Spleen (tissue), 11 donors: ENCODE measurements at regions not wholly inside any gene's neighbourhood (a gene's known extent, or its start where the extent isn't known, plus 50 kb on each side); places are given as distances from the start of the nearest gene placed in this dataset.
"Not testable (repeated sequence)": the region's sequence is repeated elsewhere in the genome, so short reads cannot be mapped to it uniquely, and the experiment has no call there.

Experiments used
- DNase-seq: peaks from one replicate; pipeline ENCODE4 v3.0.0-alpha.2; 2020
- H3K27ac ChIP-seq, 8 donors: fragments of 200-600 bp; sonication (generic) in 7 of 8; 1 replicate in 4 of 8; 2 replicates in 4 of 8; pipeline versions ENCODE4 v1.5.0 to v1.8.0; 2016 to 2021; ENCODE audit warnings: inconsistent platforms in 4 of 8, mild to moderate bottlenecking in 4 of 8, moderate library complexity in 1 of 8
- H3K27me3 ChIP-seq, 7 donors: fragments of 200-600 bp; sonication (generic) in 6 of 7; replicated peaks in 1 of 7; 1 replicate in 4 of 7; 2 replicates in 3 of 7; pipeline versions ENCODE4 v1.5.0 to v1.8.0; 2016 to 2021; ENCODE audit warnings: inconsistent platforms in 3 of 7, mild to moderate bottlenecking in 1 of 7
- H3K36me3 ChIP-seq, 6 donors: fragments of 200-600 bp; sonication (generic) in 5 of 6; 1 replicate in 4 of 6; 2 replicates in 2 of 6; pipeline versions ENCODE4 v1.5.0 to v1.8.0; 2016 to 2021; ENCODE audit warnings: inconsistent platforms in 2 of 6
- H3K4me1 ChIP-seq, 6 donors: fragments of 200-600 bp; sonication (generic) in 5 of 6; 1 replicate in 3 of 6; 2 replicates in 3 of 6; pipeline versions ENCODE4 v1.5.0 to v1.8.0; 2016 to 2021; ENCODE audit warnings: inconsistent platforms in 3 of 6
- H3K4me3 ChIP-seq, 8 donors: fragments of 200-600 bp; sonication (generic) in 7 of 8; 1 replicate in 4 of 8; 2 replicates in 4 of 8; pipeline versions ENCODE4 v1.5.0 to v1.8.0; 2016 to 2021; ENCODE audit warnings: inconsistent platforms in 4 of 8, mild to moderate bottlenecking in 4 of 8, moderate library complexity in 2 of 8
- H3K9me3 ChIP-seq, 8 donors: fragments of 200-600 bp; sonication (generic) in 7 of 8; 1 replicate in 4 of 8; 2 replicates in 4 of 8; pipeline versions ENCODE4 v1.5.0 to v1.8.0; 2016 to 2021; ENCODE audit warnings: inconsistent platforms in 4 of 8
- WGBS, 5 donors: extraction: QIAGEN DNeasy Blood & Tissue Kit in 3 of 5; methylation state at CpG; one replicate each; pipeline versions ENCODE4 v1.1.5 to v1.1.7; 2013 to 2018; 5-methylcytosine and 5-hydroxymethylcytosine counted together
- intact Hi-C: fragments of 100-400 bp; cut with DNase I; formaldehyde crosslinking; loops from one replicate; pipeline ENCODE4 v1.15.0; 2023; ENCODE audit warnings: low total_unique reads
- donor health status: healthy with polysubstance abuse.
- donor health status: DM: no; HTN: no; CAD: no; lungs with moderate emphysema.
- donor health status: DM: no; HTN: no; CAD: no.
- donor health status: Bipolar disorder and iron deficiency.
- donor health status: healthy.
- donor health status: DM: no; HTN: no; CAD: no.
- donor health status: DM: yes; HTN: yes; CAD: no.

DNA sequence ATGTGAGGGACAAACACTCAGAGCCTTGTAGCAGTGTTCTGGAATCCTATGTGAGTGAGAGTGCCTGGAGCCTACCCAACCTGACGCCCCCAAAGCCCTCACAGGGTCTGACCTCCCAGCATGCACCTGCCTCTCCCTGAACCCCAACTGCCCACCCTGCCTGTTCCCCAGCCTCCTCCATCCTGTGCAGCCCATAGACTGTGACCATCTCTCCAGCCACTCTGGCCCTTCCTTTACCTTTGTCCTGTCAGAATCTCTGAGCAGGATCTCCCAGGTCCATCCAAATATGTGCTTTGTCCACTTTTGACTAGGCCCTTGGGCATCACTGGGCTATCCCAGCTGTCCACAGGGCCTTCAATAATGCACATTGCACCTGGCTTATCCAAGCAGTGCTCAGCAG lies 1159.8 kb upstream of the TPTE start:
- DNase-seq: peak; percentile 58
- H3K4me1 ChIP-seq, H3K4me3 ChIP-seq, H3K36me3 ChIP-seq, intact Hi-C loops, H3K27ac ChIP-seq, H3K27me3 ChIP-seq: not testable (repeated sequence)
- 43 to 63% methylated on average over 1 of the region's 1 CpG; no CpG with 5 or more reads in 3 of the 5 donors for WGBS, 5 donors
- H3K9me3 ChIP-seq: peaks cover 0 to 16% (median 2%) of the 10 kb centered on the region in 8 donors

DNA sequence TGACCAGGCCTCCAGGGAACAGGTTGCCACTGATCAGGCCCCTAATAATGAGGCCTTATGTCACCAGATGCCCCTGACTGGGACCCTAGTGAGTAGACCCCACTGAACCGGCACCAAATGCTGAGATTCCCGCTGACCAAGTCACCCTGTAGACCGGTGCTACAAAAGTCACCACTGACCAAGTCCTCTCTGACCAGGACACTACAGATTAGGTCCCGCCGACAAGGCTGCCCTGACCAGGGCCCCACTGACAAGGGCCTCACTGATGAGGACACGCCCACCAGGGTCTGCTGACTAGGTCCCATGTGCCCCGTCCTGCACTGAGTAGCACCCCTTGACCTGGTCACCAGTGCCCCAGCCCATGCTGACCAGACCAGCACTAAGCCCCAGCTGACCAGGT lies 1159.1 kb upstream of the TPTE start:
- H3K27me3 ChIP-seq, H3K27ac ChIP-seq, H3K4me3 ChIP-seq, H3K4me1 ChIP-seq, H3K36me3 ChIP-seq, intact Hi-C loops: not testable (repeated sequence)
- 73 to 89% (median 80%) methylated on average over 7 of the region's 7 CpGs for WGBS, 5 donors
- H3K9me3 ChIP-seq: peaks cover 0 to 16% (median 2%) of the 10 kb centered on the region in 8 donors
- DNase-seq: peak; percentile 67

DNA sequence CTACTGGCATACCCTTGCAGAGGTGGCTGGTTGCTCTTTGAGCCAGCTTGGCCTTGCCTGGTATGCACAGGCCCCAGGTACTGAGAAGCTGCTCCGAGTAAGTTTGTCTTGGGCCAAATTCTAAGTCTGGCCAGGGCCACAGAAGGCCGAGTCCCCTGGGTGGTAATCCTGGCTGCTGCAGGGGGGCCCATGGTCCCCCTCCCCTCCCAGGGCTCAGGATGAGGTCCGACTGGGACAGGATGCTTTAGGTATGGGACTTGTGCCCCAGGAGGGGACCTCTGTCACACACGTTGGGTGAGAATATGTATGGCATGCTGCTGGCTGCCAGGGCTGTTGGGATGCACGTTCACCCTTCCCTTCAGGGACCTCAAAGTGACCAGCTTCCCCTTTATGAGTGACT lies 1155.6 kb upstream of the TPTE start:
- H3K27ac ChIP-seq, H3K4me3 ChIP-seq, H3K4me1 ChIP-seq, intact Hi-C loops, H3K36me3 ChIP-seq, H3K27me3 ChIP-seq: not testable (repeated sequence)
- peak; percentile 74 for DNase-seq
- WGBS, 5 donors: 53 to 68% (median 64%) methylated on average over 2 to 5 of the region's 5 CpGs
- peaks cover 0 to 16% (median 2%) of the 10 kb centered on the region in 8 donors for H3K9me3 ChIP-seq

DNA sequence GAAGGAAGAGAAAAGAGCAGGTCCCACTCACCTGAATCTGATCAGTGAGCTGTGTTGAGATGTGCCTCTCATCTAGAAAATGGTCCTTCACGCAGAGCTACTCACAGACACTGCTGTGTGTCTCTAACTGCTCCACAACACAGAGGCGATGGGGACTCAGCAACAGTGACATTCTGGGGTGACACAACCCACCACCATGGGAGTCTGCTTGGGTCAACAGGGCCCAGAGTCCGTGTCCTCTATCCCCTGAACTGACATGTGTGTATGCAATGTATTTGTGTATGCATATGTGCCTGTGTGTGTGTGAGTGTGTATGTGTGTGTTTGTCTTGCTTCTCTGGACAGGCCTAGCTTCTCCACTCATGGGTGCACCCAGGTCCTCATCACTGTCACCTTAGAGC lies 1154.8 kb upstream of the TPTE start:
- H3K36me3 ChIP-seq, intact Hi-C loops, H3K27me3 ChIP-seq, H3K4me3 ChIP-seq, H3K27ac ChIP-seq, H3K4me1 ChIP-seq: not testable (repeated sequence)
- H3K9me3 ChIP-seq: peaks cover 0 to 15% (median 3%) of the 10 kb centered on the region in 8 donors
- 38 to 78% (median 56%) methylated on average over 1 to 2 of the region's 3 CpGs; no CpG with 5 or more reads in 1 of the 5 donors for WGBS, 5 donors
- DNase-seq: peak; percentile 51
